Testis (tissue), 2 donors: ENCODE measurements at regions not wholly inside any gene's neighbourhood (a gene's known extent, or its start where the extent isn't known, plus 50 kb on each side); places are given as distances from the start of the nearest gene placed in this dataset.

Experiments
- CTCF ChIP-seq, 3 experiments: fragments of 450-650 bp in 2 of 3; fragments of 200-600 bp in 1 of 3; sonication (generic) in 1 of 3; IDR thresholded peaks; one replicate each; pipeline ENCODE4 v1.5.1; 2016 to 2019; ENCODE audit warnings: antibody characterized with exemption in 3 of 3, mild to moderate bottlenecking in 2 of 3, moderate library complexity in 1 of 3
- POLR2A ChIP-seq: fragments of 450-650 bp; IDR thresholded peaks from one replicate; pipeline ENCODE4 v1.6.1; 2017; ENCODE audit warnings: antibody characterized with exemption, mild to moderate bottlenecking, moderate library complexity

GRCh38 chr6:23073821-23074220 is 504.5 kb downstream of the HDGFL1 start:
- TF ChIP-seq CTCF (IDR thresholded peaks at IDR 0.05) (no peak), POLR2A (no peak)
